ENCODE measurements at regions not wholly inside any gene's neighbourhood (a gene's known extent, or its start where the extent isn't known, plus 50 kb on each side); places are given as distances from the start of the nearest gene placed in this dataset.

- no peak for TF ChIP-seq JUN (IDR thresholded peaks at IDR 0.05; ENCODE audit: borderline replicate concordance, insufficient read depth, insufficient read length, low read depth)
- TF ChIP-seq MAX (IDR thresholded peaks at IDR 0.05; ENCODE audit: insufficient read depth, insufficient read length) = no peak
- TF ChIP-seq EZH2 (IDR thresholded peaks at IDR 0.05; ENCODE audit: borderline replicate concordance, low read depth, low read length, severe bottlenecking) = no peak
- TF ChIP-seq POLR2A (IDR thresholded peaks at IDR 0.05; ENCODE audit: low read depth, low read length) = no peak
- no peak for TF ChIP-seq CTCF (IDR thresholded peaks at IDR 0.05; ENCODE audit: extremely low read depth in 1 of 2, insufficient read depth in 1 of 2, low read depth in 1 of 2, low read length in 2 of 2)
- no peak for TF ChIP-seq POLR2AphosphoS5 (IDR thresholded peaks at IDR 0.05; ENCODE audit: insufficient read depth, low read depth, low read length)
Measured at GRCh38 chr20:58103961-58104360, 124.5 kb downstream of the ANKRD60 start.
